LNCaP clone FGC (cell line): ENCODE measurements at regions not wholly inside any gene's neighbourhood (a gene's known extent, or its start where the extent isn't known, plus 50 kb on each side); places are given as distances from the start of the nearest gene placed in this dataset.
"Not testable (repeated sequence)": the region's sequence is repeated elsewhere in the genome, so short reads cannot be mapped to it uniquely, and the experiment has no call there.

Experiments
- DNase-seq: peaks from one replicate; pipeline ENCODE4 v3.0.0-alpha.2; 2011; ENCODE audit warnings: low read depth
- H3K4me3 ChIP-seq: 2 replicates; pipeline ENCODE4 v1.5.1; 2011; ENCODE audit warnings: mild to moderate bottlenecking, low read depth, low read length, control low read depth
- TF ChIP-seq, protein P1 (sequence below): IDR thresholded peaks from 2 replicates; pipeline ENCODE4 v1.5.1; 2012; ENCODE audit warnings: mild to moderate bottlenecking; ENCODE audit not compliant: control insufficient read depth, insufficient read depth; ENCODE audit errors: extremely low read depth

DNA sequence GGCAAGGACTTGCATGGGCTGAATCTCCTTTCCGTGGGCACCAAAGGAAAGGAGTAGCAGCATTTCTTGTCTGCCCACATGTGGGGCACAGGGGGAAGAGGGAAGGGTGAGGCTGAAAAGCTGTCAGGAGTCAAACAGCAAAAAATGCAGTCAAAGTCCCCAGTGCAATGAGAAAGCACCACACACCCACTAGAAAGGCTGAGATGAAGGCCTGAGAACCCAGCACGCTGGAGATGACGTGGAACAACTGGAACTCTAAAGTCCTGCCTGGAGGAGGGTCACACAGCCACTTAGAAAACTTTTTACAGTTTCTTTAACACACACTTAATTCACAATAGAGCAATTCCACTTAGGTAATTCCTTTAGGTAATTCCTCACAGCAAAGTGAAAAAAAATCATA, 94.6 kb upstream of the IGFBPL1 start:
- no peak overlapping the region for H3K4me3 ChIP-seq
- TF ChIP-seq, protein P1, sequence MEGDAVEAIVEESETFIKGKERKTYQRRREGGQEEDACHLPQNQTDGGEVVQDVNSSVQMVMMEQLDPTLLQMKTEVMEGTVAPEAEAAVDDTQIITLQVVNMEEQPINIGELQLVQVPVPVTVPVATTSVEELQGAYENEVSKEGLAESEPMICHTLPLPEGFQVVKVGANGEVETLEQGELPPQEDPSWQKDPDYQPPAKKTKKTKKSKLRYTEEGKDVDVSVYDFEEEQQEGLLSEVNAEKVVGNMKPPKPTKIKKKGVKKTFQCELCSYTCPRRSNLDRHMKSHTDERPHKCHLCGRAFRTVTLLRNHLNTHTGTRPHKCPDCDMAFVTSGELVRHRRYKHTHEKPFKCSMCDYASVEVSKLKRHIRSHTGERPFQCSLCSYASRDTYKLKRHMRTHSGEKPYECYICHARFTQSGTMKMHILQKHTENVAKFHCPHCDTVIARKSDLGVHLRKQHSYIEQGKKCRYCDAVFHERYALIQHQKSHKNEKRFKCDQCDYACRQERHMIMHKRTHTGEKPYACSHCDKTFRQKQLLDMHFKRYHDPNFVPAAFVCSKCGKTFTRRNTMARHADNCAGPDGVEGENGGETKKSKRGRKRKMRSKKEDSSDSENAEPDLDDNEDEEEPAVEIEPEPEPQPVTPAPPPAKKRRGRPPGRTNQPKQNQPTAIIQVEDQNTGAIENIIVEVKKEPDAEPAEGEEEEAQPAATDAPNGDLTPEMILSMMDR = no peak
- no peak for DNase-seq

DNA sequence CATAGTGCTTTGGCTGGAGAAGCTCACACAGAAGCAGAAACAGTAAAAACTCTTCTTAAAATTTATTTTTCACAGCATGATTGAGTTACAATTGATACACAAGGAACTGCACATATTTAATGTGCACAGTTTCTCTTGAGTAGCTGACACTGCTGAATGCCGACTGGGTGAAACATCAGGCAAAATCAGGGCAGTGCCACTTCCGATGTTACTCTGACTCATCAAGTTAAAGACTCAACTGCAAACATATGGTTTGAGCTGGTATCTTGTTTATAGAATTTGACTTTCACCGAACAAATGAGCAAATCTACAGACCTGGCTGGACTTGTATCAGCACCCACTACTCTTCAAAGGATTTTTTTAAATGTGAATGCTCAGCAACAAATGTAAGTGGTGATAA, 92.0 kb upstream of the IGFBPL1 start:
- DNase-seq, H3K4me3 ChIP-seq: not testable (repeated sequence)

DNA sequence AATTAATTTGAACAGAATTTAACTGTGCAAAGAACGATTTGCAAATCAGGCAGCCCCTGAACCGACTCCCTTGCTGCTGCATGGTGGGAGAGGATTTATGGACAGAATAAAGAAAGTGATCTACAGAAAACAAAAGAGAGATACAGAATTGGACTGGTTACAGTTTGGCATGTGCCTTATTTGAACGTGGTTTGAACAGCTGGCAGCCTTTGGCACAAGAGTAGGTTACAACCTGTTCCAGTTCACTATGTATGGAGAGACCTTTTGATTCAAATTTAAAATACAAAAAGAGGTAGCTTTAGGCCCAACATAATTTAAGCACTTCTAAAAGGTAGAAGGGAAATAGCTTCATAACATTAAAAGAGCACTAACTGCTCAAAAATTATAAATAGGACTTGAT, 90.8 kb upstream of the IGFBPL1 start:
- DNase-seq = peak; percentile 35

DNA sequence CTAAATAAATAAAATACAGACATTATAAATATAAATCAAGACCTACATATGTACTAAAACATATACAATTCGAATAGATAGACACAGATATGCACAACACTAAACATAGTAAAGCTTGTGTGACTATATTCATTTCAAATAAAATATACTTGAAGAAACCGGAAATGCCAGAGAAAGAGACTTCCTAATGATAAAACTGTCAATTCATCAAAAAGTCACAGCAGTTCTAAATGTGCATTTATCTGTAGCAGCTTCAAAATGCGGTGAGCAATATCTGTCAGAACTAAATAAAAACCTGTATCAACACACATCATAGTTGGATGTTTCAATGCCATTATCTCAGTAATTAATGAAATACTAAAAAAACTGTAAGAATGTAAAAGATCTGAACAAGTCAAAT, 86.1 kb upstream of the IGFBPL1 start:
- not testable (repeated sequence) for H3K4me3 ChIP-seq, DNase-seq

More for the DNA sequence above, 90.8 kb upstream of the IGFBPL1 start:
- H3K4me3 ChIP-seq = not testable (repeated sequence)

DNA sequence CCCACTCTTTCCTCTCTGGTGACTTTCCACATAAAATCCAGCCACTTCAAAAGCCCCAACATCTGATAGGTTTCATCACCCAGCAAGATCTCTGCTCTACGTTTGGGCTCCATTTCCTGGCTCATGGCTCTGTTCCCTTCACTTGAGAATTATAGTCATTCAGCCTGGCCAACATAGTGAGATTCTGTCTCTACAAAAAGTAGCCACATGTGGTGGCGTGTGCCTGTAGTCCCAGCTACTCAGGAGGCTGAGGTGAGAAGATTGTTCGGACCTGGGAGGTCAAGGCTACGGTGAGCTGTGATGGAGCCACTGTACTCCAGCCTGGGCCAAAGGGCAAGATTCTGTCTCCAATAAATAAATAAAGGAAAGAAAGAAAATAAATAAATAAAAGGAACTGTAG, 83.3 kb upstream of the IGFBPL1 start:
- DNase-seq = no peak
- no peak overlapping the region for H3K4me3 ChIP-seq
- TF ChIP-seq, protein P1 = no peak

DNA sequence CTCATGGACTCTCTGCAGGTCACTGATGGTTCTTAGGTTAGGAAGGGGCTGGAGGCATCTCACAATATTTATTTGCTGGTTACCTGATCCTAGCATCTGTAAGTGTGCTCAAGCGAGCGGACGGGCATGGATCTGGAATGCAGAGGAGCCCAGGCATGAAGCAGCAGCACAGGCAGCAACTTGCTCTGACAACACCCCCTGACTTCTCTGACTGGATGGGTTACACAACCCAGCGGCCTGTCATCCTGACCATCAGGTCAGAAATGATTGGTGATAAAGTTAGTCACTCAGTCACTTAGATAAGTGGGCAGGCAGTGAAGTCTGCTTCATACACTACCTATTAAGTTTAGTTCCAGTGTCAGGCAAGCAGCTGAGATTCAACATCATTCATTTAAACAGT, 75.9 kb upstream of the IGFBPL1 start:
- DNase-seq, H3K4me3 ChIP-seq: not testable (repeated sequence)

DNA sequence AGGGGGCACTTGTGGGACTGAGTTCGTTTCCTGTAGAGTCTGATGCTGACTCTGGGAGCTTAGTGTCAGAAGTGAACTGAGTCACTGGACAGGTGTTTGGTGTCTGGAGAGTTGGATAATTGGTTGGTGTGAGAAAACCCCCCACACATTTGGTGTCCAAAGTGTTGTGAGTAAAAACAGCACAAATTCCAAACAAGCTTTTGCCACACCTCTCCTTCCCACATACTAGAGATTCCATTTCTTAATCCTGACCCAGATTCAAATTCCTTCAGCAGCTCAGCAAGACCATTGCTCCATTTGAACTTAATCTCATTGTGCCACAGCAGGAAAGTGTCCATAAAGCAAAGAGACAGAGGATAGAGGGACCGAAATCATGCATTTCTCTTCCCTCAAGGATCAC, 74.3 kb upstream of the IGFBPL1 start:
- H3K4me3 ChIP-seq, DNase-seq: not testable (repeated sequence)

DNA sequence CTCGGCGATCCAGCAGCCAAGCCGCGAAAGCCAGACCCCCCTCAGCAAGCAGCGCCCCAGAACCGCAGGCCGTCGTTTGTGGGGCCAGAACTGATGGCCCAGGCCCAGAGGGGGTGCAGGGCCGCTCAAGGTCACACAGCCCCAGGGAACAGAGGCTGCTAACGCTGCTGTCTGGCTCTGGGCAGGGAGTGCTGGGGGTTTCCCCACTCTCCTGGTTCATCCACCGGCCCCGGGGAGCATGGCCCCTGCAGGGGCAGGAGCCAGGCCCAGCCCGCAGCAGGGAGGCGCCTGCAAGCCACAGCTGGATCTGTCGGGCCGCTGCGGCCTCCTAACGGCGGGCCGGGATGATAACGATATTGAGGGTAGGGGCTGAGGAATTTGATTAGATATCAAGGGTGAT, 64.8 kb upstream of the IGFBPL1 start:
- no peak for DNase-seq
- H3K4me3 ChIP-seq = no peak overlapping the region
- TF ChIP-seq, protein P1 = no peak

DNA sequence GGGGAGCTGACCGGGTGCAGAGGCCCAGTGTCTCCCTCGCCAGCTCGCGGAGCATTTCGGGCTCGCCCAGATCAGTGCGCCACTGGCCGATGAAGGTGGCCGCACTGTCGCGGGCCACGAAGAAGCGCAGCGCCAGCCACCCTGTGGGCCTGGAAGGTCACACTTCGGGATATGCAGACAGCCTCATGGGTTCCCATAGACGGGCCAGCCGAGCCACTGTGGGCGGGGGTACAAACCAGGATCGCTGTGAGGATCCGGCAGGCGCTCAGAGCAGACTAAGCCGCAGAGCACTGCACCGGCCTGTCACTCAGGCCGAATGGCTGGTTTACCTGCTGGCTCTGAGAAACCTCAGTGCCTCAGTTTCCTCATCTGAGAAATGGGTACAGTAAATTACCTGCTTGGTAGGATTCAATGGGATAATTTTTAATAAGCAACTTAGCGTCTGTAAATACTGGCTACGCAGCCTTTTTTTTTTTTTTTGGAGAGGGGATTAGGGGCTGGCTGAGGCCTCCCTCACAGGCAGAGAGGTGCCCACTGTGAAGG, 64.0 kb upstream of the IGFBPL1 start:
- H3K4me3 ChIP-seq = no peak overlapping the region
- no peak for DNase-seq
- TF ChIP-seq, protein P1 = no peak

DNA sequence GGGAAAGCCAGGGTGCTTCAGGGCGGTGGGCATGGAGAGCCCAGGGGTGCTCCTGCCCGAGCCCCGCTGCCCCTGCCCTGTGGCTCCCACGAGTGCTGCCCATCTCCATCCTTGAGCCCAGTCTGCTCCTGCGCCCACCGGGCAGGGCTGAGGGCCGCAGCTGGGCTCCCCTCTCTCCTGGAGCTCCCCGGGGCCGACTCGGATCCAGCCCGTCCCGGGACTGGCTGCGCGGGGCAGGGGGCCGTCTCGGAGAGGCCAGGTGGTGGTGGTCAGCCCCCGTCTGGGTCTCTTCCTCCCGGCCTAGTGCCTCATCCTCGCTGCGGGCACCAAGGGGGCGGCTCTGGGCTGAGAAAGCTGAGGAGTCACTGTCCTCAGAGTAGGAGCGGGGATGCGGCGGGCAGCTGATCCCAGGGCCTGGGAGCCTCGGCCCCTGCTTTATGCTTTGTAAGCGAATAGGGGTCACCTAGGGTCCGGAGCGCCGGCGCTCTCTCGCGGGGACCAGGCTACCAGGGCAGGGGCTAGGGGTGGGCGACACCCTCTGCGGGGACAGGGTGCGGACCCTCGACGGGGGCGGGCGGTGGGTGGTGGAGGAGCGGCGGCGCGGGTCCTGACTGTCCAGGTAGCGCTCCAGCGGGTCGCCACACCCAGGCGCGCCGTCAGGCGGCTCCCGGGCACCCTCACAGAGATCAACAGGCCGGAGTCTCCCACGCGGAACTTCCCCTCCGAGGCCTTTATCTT, 63.3 kb upstream of the IGFBPL1 start:
- not testable (repeated sequence) for DNase-seq, H3K4me3 ChIP-seq
